ENCODE measurements at regions not wholly inside any gene's neighbourhood (a gene's known extent, or its start where the extent isn't known, plus 50 kb on each side); places are given as distances from the start of the nearest gene placed in this dataset.

GRCh38 chr3:106004826-106005225, 136.0 kb upstream of the CBLB start:
- TF ChIP-seq CTCF (IDR thresholded peaks at IDR 0.05; ENCODE audit: low read depth, low read length, missing input control) (no peak), EGR1 (IDR thresholded peaks at IDR 0.05; ENCODE audit: low read depth in 2 of 2) (no peak), MAX (IDR thresholded peaks at IDR 0.05) (no peak), SP1 (IDR thresholded peaks at IDR 0.05) (no peak), TAF1 (conservative IDR thresholded peaks at IDR 0.05) (no peak), YY1 (IDR thresholded peaks at IDR 0.05) (no peak), RAD21 (IDR thresholded peaks at IDR 0.05) (no peak), RXRA (IDR thresholded peaks at IDR 0.05) (no peak), FOXA1 (IDR thresholded peaks at IDR 0.05) (no peak)

Data from liver (tissue), 3 donors.